ENCODE measurements at regions not wholly inside any gene's neighbourhood (a gene's known extent, or its start where the extent isn't known, plus 50 kb on each side); places are given as distances from the start of the nearest gene placed in this dataset.
"Not testable (repeated sequence)": the region's sequence is repeated elsewhere in the genome, so short reads cannot be mapped to it uniquely, and the experiment has no call there.

GRCh38 chr1:208977638-208978256 lies 605.8 kb upstream of the CAMK1G start:
- in situ Hi-C loops (cut with HindIII; ENCODE audit: low pct_unique_long_range_greater_than_20kb, low sequenced_read_pairs), result no loop called here
- no peak for DNase-seq (ENCODE audit: low read depth, low spot score)

- DNase-seq (ENCODE audit: low read depth, low spot score), result no peak
- in situ Hi-C loops (cut with HindIII; ENCODE audit: low pct_unique_long_range_greater_than_20kb, low sequenced_read_pairs), result no loop called here
These were observed 603.7 kb upstream of the CAMK1G start for GRCh38 chr1:208979776-208980175.

- no peak for DNase-seq (ENCODE audit: low read depth, low spot score)
- in situ Hi-C loops (cut with HindIII; ENCODE audit: low pct_unique_long_range_greater_than_20kb, low sequenced_read_pairs), result no loop called here
These were observed 602.9 kb upstream of the CAMK1G start for GRCh38 chr1:208980605-208981004.

GRCh38 chr1:208985231-208985630 lies 598.3 kb upstream of the CAMK1G start:
- DNase-seq (ENCODE audit: low read depth, low spot score), result no peak
- in situ Hi-C loops (cut with HindIII; ENCODE audit: low pct_unique_long_range_greater_than_20kb, low sequenced_read_pairs), result no loop called here

GRCh38 chr1:208988811-208989222 lies 594.7 kb upstream of the CAMK1G start:
- peak; percentile 8 for DNase-seq (ENCODE audit: low read depth, low spot score)
- in situ Hi-C loops (cut with HindIII; ENCODE audit: low pct_unique_long_range_greater_than_20kb, low sequenced_read_pairs), result no loop called here

- in situ Hi-C loops (cut with HindIII; ENCODE audit: low pct_unique_long_range_greater_than_20kb, low sequenced_read_pairs), result no loop called here
- DNase-seq (ENCODE audit: low read depth, low spot score), result no peak
These were observed 593.1 kb upstream of the CAMK1G start for GRCh38 chr1:208990456-208990855.

GRCh38 chr1:208997053-208997452 lies 586.5 kb upstream of the CAMK1G start:
- in situ Hi-C loops (cut with HindIII; ENCODE audit: low pct_unique_long_range_greater_than_20kb, low sequenced_read_pairs); DNase-seq (ENCODE audit: low read depth, low spot score): not testable (repeated sequence)

GRCh38 chr1:208997726-208998312 lies 585.7 kb upstream of the CAMK1G start:
- DNase-seq (ENCODE audit: low read depth, low spot score), result peak; percentile 19
- in situ Hi-C loops (cut with HindIII; ENCODE audit: low pct_unique_long_range_greater_than_20kb, low sequenced_read_pairs), result no loop called here

GRCh38 chr1:209008586-209008985 lies 574.9 kb upstream of the CAMK1G start:
- in situ Hi-C loops (cut with HindIII; ENCODE audit: low pct_unique_long_range_greater_than_20kb, low sequenced_read_pairs), result no loop called here
- no peak for DNase-seq (ENCODE audit: low read depth, low spot score)

GRCh38 chr1:209010475-209011230 lies 572.9 kb upstream of the CAMK1G start:
- in situ Hi-C loops (cut with HindIII; ENCODE audit: low pct_unique_long_range_greater_than_20kb, low sequenced_read_pairs), result no loop called here
- no peak for DNase-seq (ENCODE audit: low read depth, low spot score)

- no peak for DNase-seq (ENCODE audit: low read depth, low spot score)
- in situ Hi-C loops (cut with HindIII; ENCODE audit: low pct_unique_long_range_greater_than_20kb, low sequenced_read_pairs), result no loop called here
These were observed 570.9 kb upstream of the CAMK1G start for GRCh38 chr1:209012443-209013196.

- in situ Hi-C loops (cut with HindIII; ENCODE audit: low pct_unique_long_range_greater_than_20kb, low sequenced_read_pairs), result no loop called here
- no peak for DNase-seq (ENCODE audit: low read depth, low spot score)
These were observed 568.4 kb upstream of the CAMK1G start for GRCh38 chr1:209015092-209015491.

GRCh38 chr1:209021622-209022021 lies 561.9 kb upstream of the CAMK1G start:
- in situ Hi-C loops (cut with HindIII; ENCODE audit: low pct_unique_long_range_greater_than_20kb, low sequenced_read_pairs), result no loop called here
- no peak for DNase-seq (ENCODE audit: low read depth, low spot score)

GRCh38 chr1:209023790-209024189 lies 559.7 kb upstream of the CAMK1G start:
- DNase-seq (ENCODE audit: low read depth, low spot score), result no peak
- in situ Hi-C loops (cut with HindIII; ENCODE audit: low pct_unique_long_range_greater_than_20kb, low sequenced_read_pairs), result no loop called here

- DNase-seq (ENCODE audit: low read depth, low spot score), result no peak
- in situ Hi-C loops (cut with HindIII; ENCODE audit: low pct_unique_long_range_greater_than_20kb, low sequenced_read_pairs), result no loop called here
These were observed 553.8 kb upstream of the CAMK1G start for GRCh38 chr1:209029737-209030136.

GRCh38 chr1:209030454-209031167 lies 552.9 kb upstream of the CAMK1G start:
- DNase-seq (ENCODE audit: low read depth, low spot score), result no peak
- in situ Hi-C loops (cut with HindIII; ENCODE audit: low pct_unique_long_range_greater_than_20kb, low sequenced_read_pairs), result no loop called here

- no peak for DNase-seq (ENCODE audit: low read depth, low spot score)
- in situ Hi-C loops (cut with HindIII; ENCODE audit: low pct_unique_long_range_greater_than_20kb, low sequenced_read_pairs), result no loop called here
These were observed 546.5 kb upstream of the CAMK1G start for GRCh38 chr1:209037064-209037463.

GRCh38 chr1:209038316-209038715 lies 545.2 kb upstream of the CAMK1G start:
- DNase-seq (ENCODE audit: low read depth, low spot score), result no peak
- in situ Hi-C loops (cut with HindIII; ENCODE audit: low pct_unique_long_range_greater_than_20kb, low sequenced_read_pairs), result no loop called here

All from SK-MEL-5 (cell line).